Urinary bladder (tissue), 3 donors: ENCODE measurements at regions not wholly inside any gene's neighbourhood (a gene's known extent, or its start where the extent isn't known, plus 50 kb on each side); places are given as distances from the start of the nearest gene placed in this dataset.
A peak's percentile ranks its signal among the peaks of the same experiment; 100 is the strongest.
"Not testable (repeated sequence)": the region's sequence is repeated elsewhere in the genome, so short reads cannot be mapped to it uniquely, and the experiment has no call there.

Experiments used
- DNase-seq: peaks from one replicate; pipeline ENCODE4 v3.0.0-alpha.2; 2015; ENCODE audit errors: extremely low spot score
- H3K27ac ChIP-seq: one replicate; pipeline ENCODE4 v1.5.1; 2013; ENCODE audit warnings: low read depth, mild to moderate bottlenecking, moderate library complexity
- H3K36me3 ChIP-seq: one replicate; pipeline ENCODE4 v1.6.1; 2013; ENCODE audit warnings: mild to moderate bottlenecking, moderate library complexity; ENCODE audit not compliant: insufficient read depth
- H3K4me1 ChIP-seq: one replicate; pipeline ENCODE4 v1.6.1; 2013; ENCODE audit warnings: mild to moderate bottlenecking, moderate library complexity; ENCODE audit not compliant: insufficient read depth
- H3K4me3 ChIP-seq: one replicate; pipeline ENCODE4 v1.5.1; 2013; ENCODE audit warnings: low read depth, low read length
- WGBS: extraction: QIAGEN DNeasy Blood & Tissue Kit; methylation state at CpG from one replicate; pipeline ENCODE4 v1.1.7; 2013; 5-methylcytosine and 5-hydroxymethylcytosine counted together
- donor health status: healthy with polysubstance abuse.
- donor health status: healthy.

DNA sequence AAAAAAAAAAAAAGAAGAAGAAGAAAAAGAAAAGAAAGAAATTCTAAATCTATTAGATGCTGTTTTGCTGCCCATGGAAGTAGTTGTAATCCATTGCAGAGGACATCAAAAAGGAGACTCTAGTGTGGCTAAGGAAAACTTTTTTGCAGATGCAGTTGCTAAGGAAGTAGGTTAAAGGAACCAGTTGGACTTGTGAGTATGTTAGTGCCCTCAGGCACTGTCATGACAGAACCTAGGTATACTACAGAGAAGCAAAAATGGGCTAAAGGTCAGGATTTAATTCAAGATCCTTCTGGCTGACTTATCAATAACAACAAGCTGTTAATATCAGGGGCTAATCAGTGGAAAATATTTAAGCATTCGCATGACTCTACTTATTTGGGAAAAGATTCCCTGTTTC lies 1571.6 kb upstream of the FLRT2 start:
- H3K4me1 ChIP-seq, result no peaks in the 10 kb centered on the region
- WGBS, result 95% methylated on average over 1 of the region's 1 CpG
- H3K27ac ChIP-seq, result no peak overlapping the region
- H3K36me3 ChIP-seq, result no peaks in the 10 kb centered on the region
- DNase-seq, result no peak
- no peak overlapping the region for H3K4me3 ChIP-seq

DNA sequence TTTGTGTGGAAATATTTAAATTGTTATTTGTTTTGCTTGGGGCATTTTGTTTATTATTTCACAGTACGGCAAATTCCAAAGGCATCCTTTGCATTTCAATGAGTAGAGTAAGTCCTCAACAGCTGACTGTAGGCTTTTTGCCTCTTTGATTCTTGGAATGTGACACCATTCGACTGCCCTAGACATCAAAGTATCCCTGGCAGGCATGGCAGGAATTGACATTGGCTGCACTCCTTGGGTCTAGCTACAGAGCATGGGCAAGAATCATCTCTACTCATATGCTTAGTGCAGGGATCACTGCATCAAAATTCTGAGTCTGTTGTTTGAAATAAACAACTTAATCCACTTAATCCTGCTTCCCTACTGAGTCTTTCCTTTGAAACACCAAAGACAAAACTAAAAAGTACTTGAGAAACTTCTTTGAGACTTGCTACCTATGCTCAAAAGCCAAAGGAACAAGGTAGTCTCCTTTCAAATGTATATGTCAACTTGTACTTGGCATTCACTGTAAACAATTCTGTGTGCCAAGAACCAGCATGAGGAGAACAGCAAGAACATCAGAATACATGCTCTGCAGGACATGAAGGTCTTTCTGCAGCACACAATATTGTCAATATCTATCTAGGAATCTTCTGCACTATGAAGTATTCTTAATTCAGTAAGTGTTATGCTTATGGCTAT lies 1569.0 kb upstream of the FLRT2 start:
- no peaks in the 10 kb centered on the region for H3K4me1 ChIP-seq
- no peak for DNase-seq
- no peaks in the 10 kb centered on the region for H3K36me3 ChIP-seq
- H3K4me3 ChIP-seq, result no peak overlapping the region
- 70% methylated on average over 2 of the region's 2 CpGs for WGBS
- H3K27ac ChIP-seq, result no peak overlapping the region

DNA sequence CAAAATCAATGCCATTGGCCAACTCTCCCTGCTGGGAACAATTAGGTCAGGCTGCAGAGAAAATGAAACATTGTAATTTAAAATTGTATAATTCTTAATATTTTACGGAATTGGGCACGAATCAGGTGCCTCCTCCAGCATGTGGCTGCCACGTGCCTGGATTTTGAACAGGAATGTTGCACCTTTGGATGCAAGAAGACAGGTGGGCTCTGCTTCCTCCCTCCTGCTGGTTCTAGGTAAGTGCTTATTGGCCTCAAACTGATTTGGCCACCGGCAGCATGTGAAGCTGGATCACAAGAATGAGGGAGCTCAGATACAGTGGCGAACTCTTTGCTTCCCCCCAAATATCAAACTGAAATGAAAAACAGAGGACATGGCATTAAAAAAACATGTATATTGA lies 1559.9 kb upstream of the FLRT2 start:
- H3K4me3 ChIP-seq, result no peak overlapping the region
- no peaks in the 10 kb centered on the region for H3K36me3 ChIP-seq
- DNase-seq, result no peak
- H3K27ac ChIP-seq, result no peak overlapping the region
- H3K4me1 ChIP-seq, result no peaks in the 10 kb centered on the region
- WGBS, result 94% methylated on average over 5 of the region's 5 CpGs

DNA sequence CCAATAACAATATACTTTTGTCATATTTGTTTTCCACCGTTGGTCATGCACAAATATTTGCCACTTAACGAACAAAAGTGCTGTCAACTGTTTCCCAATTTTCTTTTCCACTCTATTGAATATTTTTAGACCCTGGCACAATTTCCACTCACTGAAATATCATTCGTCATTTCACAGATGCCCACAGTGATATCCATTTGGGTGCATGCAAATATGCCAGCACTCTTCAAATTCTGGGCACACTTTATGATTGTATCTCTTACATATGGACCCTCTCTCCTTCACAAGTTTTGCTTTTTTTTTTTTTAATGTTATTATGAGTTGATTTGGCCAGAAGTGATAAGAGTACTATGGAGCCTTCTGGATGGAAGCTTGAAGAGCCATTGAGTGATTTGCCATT lies 1557.3 kb upstream of the FLRT2 start:
- DNase-seq, result no peak
- no peaks in the 10 kb centered on the region for H3K36me3 ChIP-seq
- H3K4me3 ChIP-seq, result no peak overlapping the region
- WGBS, result 96% methylated on average over 3 of the region's 3 CpGs
- H3K4me1 ChIP-seq, result no peaks in the 10 kb centered on the region
- H3K27ac ChIP-seq, result no peak overlapping the region

DNA sequence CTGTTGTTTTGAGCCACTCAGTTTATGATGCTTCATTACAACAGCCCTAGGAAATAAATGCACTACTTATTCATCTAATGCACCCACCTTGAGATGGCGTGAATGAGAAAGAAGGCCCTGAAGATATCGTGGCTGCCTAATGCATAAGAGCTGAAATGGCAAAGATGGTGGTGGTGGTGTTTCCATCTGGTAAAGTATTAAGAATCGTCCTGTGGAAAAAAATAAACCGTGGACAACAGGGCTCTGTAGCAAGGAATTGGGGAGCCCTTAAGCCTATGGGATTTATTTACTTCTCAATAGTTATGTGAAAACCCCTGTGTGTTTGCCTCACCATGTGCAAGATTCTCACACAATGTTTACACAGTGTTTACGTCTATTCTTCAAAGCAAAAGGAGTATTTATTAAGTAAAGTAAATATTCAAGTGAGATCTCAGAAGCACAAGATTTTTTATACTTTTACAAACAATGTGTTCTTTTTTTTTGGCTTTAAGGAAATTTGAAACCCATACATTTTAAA lies 1555.2 kb upstream of the FLRT2 start:
- Histone ChIP-seq H3K4me3 (no peak overlapping the region), H3K27ac (no peak overlapping the region), H3K4me1 (no peaks in the 10 kb centered on the region), H3K36me3 (no peaks in the 10 kb centered on the region)
- WGBS, result 73% methylated on average over 5 of the region's 5 CpGs
- no peak for DNase-seq

DNA sequence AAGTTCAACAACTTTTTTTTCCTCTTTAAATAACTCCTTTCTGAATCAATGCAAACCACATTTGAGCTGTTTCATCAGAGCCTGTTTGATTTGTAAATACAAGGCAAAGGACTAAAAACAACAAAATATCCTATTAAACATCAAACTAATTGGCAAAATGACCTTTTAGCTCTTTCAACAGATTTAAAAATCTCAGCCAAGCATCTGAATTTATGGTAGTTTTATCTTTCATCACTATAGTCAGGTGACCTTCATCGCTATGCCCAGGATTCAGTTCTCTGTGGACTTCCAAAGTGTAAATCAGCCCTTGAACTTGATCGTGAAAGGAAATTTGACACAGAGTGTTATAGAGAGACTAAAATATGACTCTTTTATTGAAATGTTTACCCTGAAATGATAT lies 1554.5 kb upstream of the FLRT2 start:
- Histone ChIP-seq H3K4me1 (no peaks in the 10 kb centered on the region), H3K27ac (no peak overlapping the region), H3K4me3 (no peak overlapping the region), H3K36me3 (no peaks in the 10 kb centered on the region)
- WGBS, result 19% methylated on average over 2 of the region's 2 CpGs
- no peak for DNase-seq

DNA sequence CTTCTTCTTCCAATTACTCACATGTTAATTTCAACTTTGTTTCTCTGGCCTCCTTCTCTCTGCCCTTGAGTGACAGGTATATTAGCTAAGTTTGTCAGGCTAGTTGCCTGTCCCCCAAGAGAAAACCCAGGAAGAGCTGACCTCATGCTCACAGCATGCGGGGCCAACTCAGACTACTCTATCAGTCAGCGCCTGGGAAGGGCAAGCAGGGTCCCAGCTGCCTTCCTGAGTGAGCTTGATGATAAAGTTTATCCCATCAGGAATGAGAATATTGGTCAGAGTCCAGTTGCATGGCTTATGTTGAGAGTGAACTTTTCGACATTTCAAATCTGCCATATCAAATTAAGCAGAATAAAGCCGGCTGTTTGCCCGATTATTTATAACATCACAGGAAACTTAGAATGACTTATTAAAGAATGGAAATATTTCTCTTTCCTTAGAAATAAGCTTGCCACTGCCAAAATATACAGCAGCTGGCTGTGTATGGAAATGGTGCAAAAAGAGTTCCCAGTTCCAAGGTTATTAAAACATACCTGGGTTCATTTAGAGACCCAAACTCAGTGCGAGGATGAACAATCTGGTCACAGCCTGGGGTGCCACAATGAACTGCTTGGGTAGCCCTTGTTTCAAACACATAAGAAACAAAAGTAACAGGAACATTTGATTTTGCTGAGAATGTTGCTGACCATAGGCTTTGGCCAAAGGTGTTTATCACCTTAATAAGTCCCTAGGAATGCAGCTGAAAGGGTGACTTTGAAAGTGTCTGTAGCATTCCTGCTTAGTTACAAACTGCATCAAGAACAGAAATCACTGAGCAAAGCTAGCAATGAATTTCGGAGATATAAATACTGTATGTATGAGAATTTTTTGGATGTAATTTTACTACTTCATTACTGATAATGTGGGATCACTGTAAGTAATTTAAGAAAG lies 1553.8 kb upstream of the FLRT2 start:
- H3K27ac ChIP-seq, result no peak overlapping the region
- no peak overlapping the region for H3K4me3 ChIP-seq
- 26% methylated on average over 7 of the region's 7 CpGs for WGBS
- DNase-seq, result peak; percentile 23
- H3K4me1 ChIP-seq, result no peaks in the 10 kb centered on the region
- no peaks in the 10 kb centered on the region for H3K36me3 ChIP-seq

DNA sequence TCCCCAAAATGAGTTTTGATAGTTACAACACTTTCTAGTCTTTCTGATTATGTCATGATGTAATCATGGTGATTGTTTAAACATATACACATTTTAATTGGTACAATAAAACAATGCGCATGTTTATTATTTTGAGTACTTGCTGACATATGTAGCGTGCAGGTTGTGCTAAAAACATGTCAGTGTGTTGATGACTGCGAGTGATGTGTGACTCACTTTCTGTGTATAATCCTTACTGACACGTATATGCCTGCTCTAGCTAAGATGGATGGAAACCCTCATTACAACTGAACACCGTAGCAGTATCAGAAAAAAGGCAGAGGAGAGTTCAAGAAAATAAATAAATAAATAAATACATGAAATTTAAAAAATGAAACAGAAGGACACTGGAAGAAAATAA lies 1552.4 kb upstream of the FLRT2 start:
- H3K36me3 ChIP-seq, result no peaks in the 10 kb centered on the region
- H3K4me3 ChIP-seq, result no peak overlapping the region
- no peaks in the 10 kb centered on the region for H3K4me1 ChIP-seq
- DNase-seq, result no peak
- WGBS, result 94% methylated on average over 5 of the region's 5 CpGs
- H3K27ac ChIP-seq, result no peak overlapping the region

DNA sequence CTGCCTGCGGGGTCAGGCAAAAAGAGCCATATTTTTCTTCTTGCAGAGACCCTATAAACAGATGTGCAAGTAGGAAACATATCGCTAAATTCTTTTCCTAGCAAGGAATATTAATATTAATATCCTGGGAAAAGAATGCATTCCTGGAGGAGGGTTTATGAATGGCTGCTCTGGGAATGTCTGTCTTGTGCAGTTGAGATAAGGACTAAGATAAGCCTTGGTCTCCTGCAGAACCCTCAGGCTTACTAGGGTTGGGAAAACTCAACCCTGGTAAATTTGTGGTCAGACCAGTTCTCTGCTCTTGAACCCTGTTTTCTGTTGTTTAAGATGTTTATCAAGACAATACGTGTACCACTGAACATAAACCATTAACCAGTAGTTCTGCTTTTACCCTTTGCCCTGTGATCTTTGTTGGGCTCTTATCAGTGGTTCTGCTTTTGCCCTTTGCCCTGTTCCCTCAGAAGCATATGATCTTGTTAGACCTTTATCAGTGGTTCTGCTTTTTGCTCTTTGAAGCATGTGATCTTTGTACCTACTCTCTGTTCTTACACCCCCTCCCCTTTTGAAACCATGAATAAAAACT lies 1548.2 kb upstream of the FLRT2 start:
- not testable (repeated sequence) for H3K4me1 ChIP-seq, H3K4me3 ChIP-seq, H3K36me3 ChIP-seq, DNase-seq, H3K27ac ChIP-seq
- WGBS, result 91% methylated on average over 3 of the region's 3 CpGs

DNA sequence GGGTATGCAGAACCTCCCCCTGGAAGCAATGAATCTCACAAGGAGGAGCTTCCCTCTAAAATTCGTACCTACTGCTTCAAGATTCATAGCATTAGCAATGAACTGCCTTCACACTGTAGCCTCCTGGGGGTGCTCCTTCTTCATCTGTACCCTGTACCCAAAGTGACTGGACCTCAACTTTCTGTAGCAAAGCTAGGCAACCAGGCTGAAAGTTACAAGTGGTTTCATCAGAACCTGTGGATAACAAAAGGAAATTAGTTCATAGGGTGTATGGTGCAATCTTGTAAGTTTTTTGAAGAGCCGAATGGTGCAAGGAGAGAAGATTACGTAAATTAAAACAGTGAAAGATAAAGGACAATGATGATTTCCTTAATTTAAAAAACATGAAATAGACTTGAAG lies 1541.7 kb upstream of the FLRT2 start:
- Histone ChIP-seq H3K36me3 (no peaks in the 10 kb centered on the region), H3K4me1 (no peaks in the 10 kb centered on the region), H3K27ac (no peak overlapping the region), H3K4me3 (no peak overlapping the region)
- WGBS, result 91% methylated on average over 3 of the region's 3 CpGs
- no peak for DNase-seq

DNA sequence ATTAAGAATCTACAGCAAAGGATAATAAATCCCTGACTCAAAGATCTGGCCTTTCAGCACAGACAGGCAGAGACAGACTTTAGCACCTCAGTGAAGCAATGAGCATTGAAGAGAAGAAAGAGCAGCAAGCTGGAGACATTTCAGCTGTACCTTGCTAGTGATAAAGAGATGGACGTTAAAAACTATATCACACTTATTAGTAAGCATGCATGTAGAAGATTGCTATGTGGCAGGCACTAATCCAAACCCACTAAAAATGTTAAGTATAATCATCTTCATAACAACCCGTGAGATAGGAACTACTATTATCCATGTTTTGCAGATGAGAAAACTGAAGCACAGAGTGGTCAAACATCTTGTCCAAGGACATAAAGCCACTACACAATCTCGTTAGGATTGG lies 1538.3 kb upstream of the FLRT2 start:
- H3K4me3 ChIP-seq, result no peak overlapping the region
- WGBS, result 87% methylated on average over 3 of the region's 3 CpGs
- no peak for DNase-seq
- no peaks in the 10 kb centered on the region for H3K4me1 ChIP-seq
- no peak overlapping the region for H3K27ac ChIP-seq
- no peaks in the 10 kb centered on the region for H3K36me3 ChIP-seq

DNA sequence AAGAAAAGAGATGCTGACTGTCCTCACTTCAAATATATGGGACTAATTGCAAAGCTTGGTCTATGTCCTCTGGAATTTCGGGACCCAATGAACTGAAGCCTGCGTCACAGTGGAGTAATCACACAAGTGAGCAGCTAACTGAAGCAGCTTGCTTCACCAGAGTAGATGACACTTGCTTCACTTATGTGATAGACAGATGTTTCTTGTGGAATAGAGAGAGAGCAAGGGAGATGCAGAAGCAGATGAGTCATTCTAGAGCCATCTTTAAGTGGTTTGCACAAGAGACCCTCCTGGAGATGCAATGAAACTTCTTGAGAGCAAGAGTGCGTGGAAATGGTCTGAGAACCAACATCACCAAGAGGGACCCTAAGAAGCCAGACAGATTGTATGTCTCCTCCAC lies 1537.1 kb upstream of the FLRT2 start:
- no peaks in the 10 kb centered on the region for H3K36me3 ChIP-seq
- no peak overlapping the region for H3K4me3 ChIP-seq
- H3K27ac ChIP-seq, result no peak overlapping the region
- WGBS, result 96% methylated on average over 3 of the region's 3 CpGs
- no peaks in the 10 kb centered on the region for H3K4me1 ChIP-seq
- DNase-seq, result no peak

DNA sequence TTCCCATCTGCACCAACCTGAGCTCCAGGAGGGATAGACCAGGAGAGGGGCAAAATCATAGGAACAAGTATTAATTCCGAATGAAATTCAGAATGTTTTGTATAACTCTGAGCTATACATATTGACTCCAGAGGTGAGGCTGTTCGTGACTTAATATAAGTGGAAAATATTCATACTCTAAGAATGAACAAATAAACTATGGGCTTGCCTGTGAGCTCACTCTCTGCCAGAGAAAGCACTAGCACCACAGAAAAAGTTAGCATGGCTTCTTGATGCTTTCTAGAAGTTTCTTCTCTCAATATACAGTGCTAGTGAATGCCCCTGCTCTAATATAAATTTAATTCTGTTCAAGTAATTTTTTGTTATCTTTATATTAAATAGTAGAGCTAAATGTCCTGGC lies 1536.4 kb upstream of the FLRT2 start:
- H3K36me3 ChIP-seq, result no peaks in the 10 kb centered on the region
- no peak for DNase-seq
- H3K4me1 ChIP-seq, result no peaks in the 10 kb centered on the region
- no peak overlapping the region for H3K4me3 ChIP-seq
- 88% methylated on average over 2 of the region's 2 CpGs for WGBS
- H3K27ac ChIP-seq, result no peak overlapping the region

DNA sequence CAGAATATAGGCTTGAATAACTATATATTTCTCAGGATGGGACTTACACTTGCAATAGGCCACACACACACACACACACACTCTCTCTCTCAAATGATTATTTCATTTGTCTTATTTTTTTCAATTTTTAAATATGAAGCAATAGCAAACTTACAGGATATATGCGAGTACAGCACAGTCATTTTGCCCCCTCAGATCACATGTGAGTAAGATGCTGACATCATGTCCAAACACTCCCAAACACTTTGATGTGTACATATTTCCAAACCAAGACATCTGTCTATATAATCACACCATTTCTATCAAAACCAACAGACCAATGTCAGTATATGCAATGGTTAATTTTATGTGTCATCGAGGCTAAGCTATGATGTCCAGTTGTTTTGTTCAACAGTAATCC lies 1535.9 kb upstream of the FLRT2 start:
- H3K4me1 ChIP-seq, result no peaks in the 10 kb centered on the region
- no peaks in the 10 kb centered on the region for H3K36me3 ChIP-seq
- H3K4me3 ChIP-seq, result no peak overlapping the region
- H3K27ac ChIP-seq, result no peak overlapping the region
- 78% methylated on average over 2 of the region's 2 CpGs for WGBS
- DNase-seq, result no peak
